WTC11 (cell line): ENCODE measurements at regions not wholly inside any gene's neighbourhood (a gene's known extent, or its start where the extent isn't known, plus 50 kb on each side); places are given as distances from the start of the nearest gene placed in this dataset.

ENCODE experiments used
- ATAC-seq: fragments of 200-7000 bp; cut with Tn5 transposase; 2 replicates; pipeline ENCODE4 v1.10.0; 2021; ENCODE audit warnings: mild to moderate bottlenecking, moderate library complexity
- CTCF ChIA-PET: fragments of 300-600 bp; sonication (Branson Sonifier 250); formaldehyde crosslinking; loops from one replicate; lab custom pipeline; 2021; ENCODE audit warnings: antibody characterized with exemption; lab: Charles Lee
- POLR2A ChIA-PET: fragments of 350-600 bp; sonication (Branson Sonifier 250); formaldehyde crosslinking; loops from one replicate; lab custom pipeline; 2021; ENCODE audit warnings: antibody characterized with exemption; lab: Charles Lee
- DNase-seq: peaks from one replicate; pipeline ENCODE4 v3.0.0; 2021; ENCODE audit warnings: low spot score
- H3K27ac Mint-ChIP-seq: 2 replicates; pipeline ENCODE4 v1.8.0; 2021; ENCODE audit warnings: mixed read lengths
- H3K27me3 Mint-ChIP-seq: 2 replicates; pipeline ENCODE4 v1.8.0; 2021; ENCODE audit warnings: low read depth, mild to moderate bottlenecking, moderate library complexity, mixed read lengths
- H3K36me3 Mint-ChIP-seq: 2 replicates; pipeline ENCODE4 v1.8.0; 2021; ENCODE audit warnings: mixed read lengths
- H3K4me1 Mint-ChIP-seq: 2 replicates; pipeline ENCODE4 v1.8.0; 2022; ENCODE audit warnings: mixed read lengths
- H3K4me3 Mint-ChIP-seq: 2 replicates; pipeline ENCODE4 v1.8.0; 2021; ENCODE audit warnings: mild to moderate bottlenecking, moderate library complexity, mixed read lengths
- H3K9me3 Mint-ChIP-seq: 2 replicates; pipeline ENCODE4 v1.8.0; 2021; ENCODE audit warnings: mixed read lengths
- ELF4 ChIP-seq: sonication (generic); formaldehyde crosslinking; IDR thresholded peaks from 2 replicates; pipeline ENCODE4 v1.8.1; 2022; ENCODE audit warnings: low read depth, mild to moderate bottlenecking, moderate library complexity, missing genetic modification reagents
- HMGA2 ChIP-seq: fragments of 250-450 bp; sonication (Bioruptor Pico); IDR thresholded peaks from 2 replicates; pipeline ENCODE4 v1.4.0; 2021; ENCODE audit warnings: mild to moderate bottlenecking, moderate library complexity
- NR3C1 ChIP-seq: sonication (generic); formaldehyde crosslinking; conservative IDR thresholded peaks from 2 replicates; pipeline ENCODE4 v1.8.1; 2023; ENCODE audit warnings: low read depth, mild to moderate bottlenecking, missing genetic modification reagents
- OVOL2 ChIP-seq: fragments of 250-450 bp; sonication (Bioruptor Pico); IDR thresholded peaks from 2 replicates; pipeline ENCODE4 v1.9.0; 2021; ENCODE audit warnings: mild to moderate bottlenecking, borderline replicate concordance
- SP1 ChIP-seq: sonication (generic); formaldehyde crosslinking; conservative IDR thresholded peaks from 2 replicates; pipeline ENCODE4 v1.8.1; 2022; ENCODE audit warnings: missing genetic modification reagents
- TP53 ChIP-seq: sonication (generic); formaldehyde crosslinking; IDR thresholded peaks from 2 replicates; pipeline ENCODE4 v1.8.1; 2023; ENCODE audit warnings: mild to moderate bottlenecking, missing genetic modification reagents
- ZNF121 ChIP-seq: sonication (generic); formaldehyde crosslinking; IDR thresholded peaks from 2 replicates; pipeline ENCODE4 v1.8.0; 2023; ENCODE audit warnings: missing genetic modification reagents
- ZNF263 ChIP-seq: sonication (generic); formaldehyde crosslinking; IDR thresholded peaks from 2 replicates; pipeline ENCODE4 v1.8.1; 2022; ENCODE audit warnings: low read depth, mild to moderate bottlenecking, moderate library complexity, missing genetic modification reagents
- ZNF317 ChIP-seq: sonication (generic); formaldehyde crosslinking; IDR thresholded peaks from 2 replicates; pipeline ENCODE4 v1.8.1; 2023; ENCODE audit warnings: low read depth, mild to moderate bottlenecking, moderate library complexity, missing genetic modification reagents, borderline replicate concordance
- ZNF671 ChIP-seq: fragments of 250-450 bp; sonication (Bioruptor Pico); IDR thresholded peaks from 2 replicates; pipeline ENCODE4 v1.8.0; 2021; ENCODE audit warnings: mild to moderate bottlenecking
- TF ChIP-seq, protein P1 (sequence below): sonication (generic); formaldehyde crosslinking; IDR thresholded peaks from 2 replicates; pipeline ENCODE4 v1.8.0; 2022; ENCODE audit warnings: mild to moderate bottlenecking, missing genetic modification reagents
- TF ChIP-seq, protein P2 (sequence below): sonication (generic); formaldehyde crosslinking; IDR thresholded peaks from 2 replicates; pipeline ENCODE4 v1.8.1; 2022; ENCODE audit warnings: low read depth, missing genetic modification reagents, borderline replicate concordance
- TF ChIP-seq, protein P3 (sequence below): fragments of 250-450 bp; sonication (Bioruptor Pico); IDR thresholded peaks from 2 replicates; pipeline ENCODE4 v1.8.0; 2021; ENCODE audit warnings: mild to moderate bottlenecking
- TF ChIP-seq, protein P4 (sequence below): fragments of 250-450 bp; sonication (Bioruptor Pico); IDR thresholded peaks from 2 replicates; pipeline ENCODE4 v1.9.0; 2021; ENCODE audit warnings: mild to moderate bottlenecking
- TF ChIP-seq, protein P5 (sequence below): sonication (generic); formaldehyde crosslinking; IDR thresholded peaks from 2 replicates; pipeline ENCODE4 v1.8.1; 2023; ENCODE audit warnings: mild to moderate bottlenecking, missing genetic modification reagents, moderate library complexity
- TF ChIP-seq, protein P6 (sequence below): sonication (generic); formaldehyde crosslinking; IDR thresholded peaks from 2 replicates; pipeline ENCODE4 v1.8.1; 2023; ENCODE audit warnings: mild to moderate bottlenecking, missing genetic modification reagents
- TF ChIP-seq, protein P7 (sequence below): fragments of 250-450 bp; sonication (Bioruptor Pico); IDR thresholded peaks from 2 replicates; pipeline ENCODE4 v2.1.2; 2022; ENCODE audit warnings: mild to moderate bottlenecking, moderate library complexity

DNA sequence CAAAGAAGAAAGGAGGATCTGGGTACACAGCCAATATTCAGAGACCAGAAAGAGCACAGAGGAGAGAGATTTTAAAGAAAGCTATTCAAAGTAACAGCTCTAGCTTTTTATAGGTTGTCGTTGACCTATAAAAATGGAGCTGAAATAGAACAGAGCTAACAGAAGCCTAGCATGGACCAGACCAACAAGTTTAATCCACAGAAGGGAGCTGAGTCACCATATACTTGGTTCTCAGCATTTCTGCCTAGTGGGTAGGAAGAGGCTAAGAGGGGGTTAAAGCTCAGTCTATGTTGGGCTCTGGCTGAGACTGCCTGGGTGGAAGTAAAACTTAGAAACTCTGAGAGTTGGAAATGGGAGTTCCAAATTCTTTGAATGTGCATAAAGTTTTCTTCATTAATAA, 678.0 kb upstream of the CDH2 start (continued):
- TF ChIP-seq, protein P1, sequence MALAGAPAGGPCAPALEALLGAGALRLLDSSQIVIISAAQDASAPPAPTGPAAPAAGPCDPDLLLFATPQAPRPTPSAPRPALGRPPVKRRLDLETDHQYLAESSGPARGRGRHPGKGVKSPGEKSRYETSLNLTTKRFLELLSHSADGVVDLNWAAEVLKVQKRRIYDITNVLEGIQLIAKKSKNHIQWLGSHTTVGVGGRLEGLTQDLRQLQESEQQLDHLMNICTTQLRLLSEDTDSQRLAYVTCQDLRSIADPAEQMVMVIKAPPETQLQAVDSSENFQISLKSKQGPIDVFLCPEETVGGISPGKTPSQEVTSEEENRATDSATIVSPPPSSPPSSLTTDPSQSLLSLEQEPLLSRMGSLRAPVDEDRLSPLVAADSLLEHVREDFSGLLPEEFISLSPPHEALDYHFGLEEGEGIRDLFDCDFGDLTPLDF (CRISPR knock-in tag): no peak
- TF ChIP-seq TP53 (no peak), ZNF121 (no peak), HMGA2 (no peak), NR3C1 (CRISPR knock-in tag) (no peak), OVOL2 (CRISPR knock-in tag) (no peak), ZNF671 (CRISPR knock-in tag) (no peak)
- TF ChIP-seq, protein P2, sequence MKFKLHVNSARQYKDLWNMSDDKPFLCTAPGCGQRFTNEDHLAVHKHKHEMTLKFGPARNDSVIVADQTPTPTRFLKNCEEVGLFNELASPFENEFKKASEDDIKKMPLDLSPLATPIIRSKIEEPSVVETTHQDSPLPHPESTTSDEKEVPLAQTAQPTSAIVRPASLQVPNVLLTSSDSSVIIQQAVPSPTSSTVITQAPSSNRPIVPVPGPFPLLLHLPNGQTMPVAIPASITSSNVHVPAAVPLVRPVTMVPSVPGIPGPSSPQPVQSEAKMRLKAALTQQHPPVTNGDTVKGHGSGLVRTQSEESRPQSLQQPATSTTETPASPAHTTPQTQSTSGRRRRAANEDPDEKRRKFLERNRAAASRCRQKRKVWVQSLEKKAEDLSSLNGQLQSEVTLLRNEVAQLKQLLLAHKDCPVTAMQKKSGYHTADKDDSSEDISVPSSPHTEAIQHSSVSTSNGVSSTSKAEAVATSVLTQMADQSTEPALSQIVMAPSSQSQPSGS (CRISPR knock-in tag): no peak
- TF ChIP-seq, protein P3, sequence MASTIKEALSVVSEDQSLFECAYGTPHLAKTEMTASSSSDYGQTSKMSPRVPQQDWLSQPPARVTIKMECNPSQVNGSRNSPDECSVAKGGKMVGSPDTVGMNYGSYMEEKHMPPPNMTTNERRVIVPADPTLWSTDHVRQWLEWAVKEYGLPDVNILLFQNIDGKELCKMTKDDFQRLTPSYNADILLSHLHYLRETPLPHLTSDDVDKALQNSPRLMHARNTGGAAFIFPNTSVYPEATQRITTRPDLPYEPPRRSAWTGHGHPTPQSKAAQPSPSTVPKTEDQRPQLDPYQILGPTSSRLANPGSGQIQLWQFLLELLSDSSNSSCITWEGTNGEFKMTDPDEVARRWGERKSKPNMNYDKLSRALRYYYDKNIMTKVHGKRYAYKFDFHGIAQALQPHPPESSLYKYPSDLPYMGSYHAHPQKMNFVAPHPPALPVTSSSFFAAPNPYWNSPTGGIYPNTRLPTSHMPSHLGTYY (CRISPR knock-in tag): no peak
- TF ChIP-seq, protein P4, sequence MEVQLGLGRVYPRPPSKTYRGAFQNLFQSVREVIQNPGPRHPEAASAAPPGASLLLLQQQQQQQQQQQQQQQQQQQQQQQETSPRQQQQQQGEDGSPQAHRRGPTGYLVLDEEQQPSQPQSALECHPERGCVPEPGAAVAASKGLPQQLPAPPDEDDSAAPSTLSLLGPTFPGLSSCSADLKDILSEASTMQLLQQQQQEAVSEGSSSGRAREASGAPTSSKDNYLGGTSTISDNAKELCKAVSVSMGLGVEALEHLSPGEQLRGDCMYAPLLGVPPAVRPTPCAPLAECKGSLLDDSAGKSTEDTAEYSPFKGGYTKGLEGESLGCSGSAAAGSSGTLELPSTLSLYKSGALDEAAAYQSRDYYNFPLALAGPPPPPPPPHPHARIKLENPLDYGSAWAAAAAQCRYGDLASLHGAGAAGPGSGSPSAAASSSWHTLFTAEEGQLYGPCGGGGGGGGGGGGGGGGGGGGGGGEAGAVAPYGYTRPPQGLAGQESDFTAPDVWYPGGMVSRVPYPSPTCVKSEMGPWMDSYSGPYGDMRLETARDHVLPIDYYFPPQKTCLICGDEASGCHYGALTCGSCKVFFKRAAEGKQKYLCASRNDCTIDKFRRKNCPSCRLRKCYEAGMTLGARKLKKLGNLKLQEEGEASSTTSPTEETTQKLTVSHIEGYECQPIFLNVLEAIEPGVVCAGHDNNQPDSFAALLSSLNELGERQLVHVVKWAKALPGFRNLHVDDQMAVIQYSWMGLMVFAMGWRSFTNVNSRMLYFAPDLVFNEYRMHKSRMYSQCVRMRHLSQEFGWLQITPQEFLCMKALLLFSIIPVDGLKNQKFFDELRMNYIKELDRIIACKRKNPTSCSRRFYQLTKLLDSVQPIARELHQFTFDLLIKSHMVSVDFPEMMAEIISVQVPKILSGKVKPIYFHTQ (CRISPR knock-in tag): no peak
- TF ChIP-seq, protein P5, sequence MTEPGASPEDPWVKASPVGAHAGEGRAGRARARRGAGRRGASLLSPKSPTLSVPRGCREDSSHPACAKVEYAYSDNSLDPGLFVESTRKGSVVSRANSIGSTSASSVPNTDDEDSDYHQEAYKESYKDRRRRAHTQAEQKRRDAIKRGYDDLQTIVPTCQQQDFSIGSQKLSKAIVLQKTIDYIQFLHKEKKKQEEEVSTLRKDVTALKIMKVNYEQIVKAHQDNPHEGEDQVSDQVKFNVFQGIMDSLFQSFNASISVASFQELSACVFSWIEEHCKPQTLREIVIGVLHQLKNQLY: no peak
- TF ChIP-seq, protein P6, sequence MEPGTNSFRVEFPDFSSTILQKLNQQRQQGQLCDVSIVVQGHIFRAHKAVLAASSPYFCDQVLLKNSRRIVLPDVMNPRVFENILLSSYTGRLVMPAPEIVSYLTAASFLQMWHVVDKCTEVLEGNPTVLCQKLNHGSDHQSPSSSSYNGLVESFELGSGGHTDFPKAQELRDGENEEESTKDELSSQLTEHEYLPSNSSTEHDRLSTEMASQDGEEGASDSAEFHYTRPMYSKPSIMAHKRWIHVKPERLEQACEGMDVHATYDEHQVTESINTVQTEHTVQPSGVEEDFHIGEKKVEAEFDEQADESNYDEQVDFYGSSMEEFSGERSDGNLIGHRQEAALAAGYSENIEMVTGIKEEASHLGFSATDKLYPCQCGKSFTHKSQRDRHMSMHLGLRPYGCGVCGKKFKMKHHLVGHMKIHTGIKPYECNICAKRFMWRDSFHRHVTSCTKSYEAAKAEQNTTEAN: no peak

DNA sequence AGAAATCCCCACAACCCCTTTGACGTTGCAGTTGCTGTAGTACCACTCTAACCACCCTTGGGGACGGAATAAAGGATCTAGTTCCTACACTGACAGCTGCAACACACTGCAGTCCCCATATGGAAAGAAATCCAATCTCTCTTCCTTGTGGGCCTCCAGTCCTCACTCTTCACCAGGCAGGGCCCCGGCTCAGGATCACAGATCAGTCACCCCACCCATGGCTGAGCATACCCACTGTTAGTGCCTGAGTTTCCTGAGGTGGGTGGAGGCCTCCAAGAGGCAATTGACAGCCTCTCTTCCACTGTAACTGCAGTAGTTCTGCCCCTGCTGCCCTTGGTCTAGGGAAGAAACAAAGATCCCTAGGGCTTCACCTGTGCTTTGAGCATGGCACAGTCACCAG, 670.0 kb upstream of the CDH2 start:
- Mint-ChIP-seq H3K4me3 (no peak overlapping the region), H3K4me1 (no peaks in the 10 kb centered on the region), H3K36me3 (peaks cover 10% of the 10 kb centered on the region), H3K9me3 (peaks cover 27% of the 10 kb centered on the region), H3K27ac (no peak overlapping the region), H3K27me3 (no peaks in the 10 kb centered on the region)
- no peak for TF ChIP-seq NR3C1 (CRISPR knock-in tag)
- no peak for TF ChIP-seq SP1
- TF ChIP-seq ELF4 (CRISPR knock-in tag): no peak
- TF ChIP-seq, protein P7, sequence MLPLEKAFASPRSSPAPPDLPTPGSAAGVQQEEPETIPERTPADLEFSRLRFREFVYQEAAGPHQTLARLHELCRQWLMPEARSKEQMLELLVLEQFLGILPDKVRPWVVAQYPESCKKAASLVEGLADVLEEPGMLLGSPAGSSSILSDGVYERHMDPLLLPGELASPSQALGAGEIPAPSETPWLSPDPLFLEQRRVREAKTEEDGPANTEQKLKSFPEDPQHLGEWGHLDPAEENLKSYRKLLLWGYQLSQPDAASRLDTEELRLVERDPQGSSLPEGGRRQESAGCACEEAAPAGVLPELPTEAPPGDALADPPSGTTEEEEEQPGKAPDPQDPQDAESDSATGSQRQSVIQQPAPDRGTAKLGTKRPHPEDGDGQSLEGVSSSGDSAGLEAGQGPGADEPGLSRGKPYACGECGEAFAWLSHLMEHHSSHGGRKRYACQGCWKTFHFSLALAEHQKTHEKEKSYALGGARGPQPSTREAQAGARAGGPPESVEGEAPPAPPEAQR (CRISPR knock-in tag): no peak
- no peak for TF ChIP-seq ZNF317 (CRISPR knock-in tag)
- TF ChIP-seq ZNF263 (CRISPR knock-in tag): no peak
- no peak for ATAC-seq
- DNase-seq: no peak
- ChIA-PET CTCF (no interaction called here), POLR2A (no interaction called here)
